Common myeloid progenitor, CD34-positive (primary cell): ENCODE measurements at regions not wholly inside any gene's neighbourhood (a gene's known extent, or its start where the extent isn't known, plus 50 kb on each side); places are given as distances from the start of the nearest gene placed in this dataset.
A peak's percentile ranks its signal among the peaks of the same experiment; 100 is the strongest.

ENCODE experiments used
- CTCF ChIA-PET: fragments of 350-600 bp; sonication (Branson Sonifier 250); formaldehyde crosslinking; loops from one replicate; lab custom pipeline; 2021; ENCODE audit warnings: antibody characterized with exemption; lab: Charles Lee
- POLR2A ChIA-PET: fragments of 350-600 bp; sonication (Branson Sonifier 250); formaldehyde crosslinking; loops from one replicate; lab custom pipeline; 2021; ENCODE audit warnings: antibody characterized with exemption; lab: Charles Lee
- DNase-seq, 3 donors: peaks; one replicate each; pipeline versions ENCODE4 v3.0.0 to v3.0.0-alpha.2; 2013
- H3K27ac ChIP-seq, 2 experiments: 1 replicate in 1 of 2; 2 replicates in 1 of 2; pipeline ENCODE4 v1.7.0; 2013; ENCODE audit warnings: inconsistent platforms in 2 of 2, low read length in 2 of 2, mild to moderate bottlenecking in 2 of 2, low read depth in 1 of 2, moderate library complexity in 1 of 2; ENCODE audit not compliant: severe bottlenecking in 2 of 2, insufficient read depth in 1 of 2, poor library complexity in 1 of 2
- H3K27me3 ChIP-seq, 5 experiments: replicated peaks in 2 of 5; 1 replicate in 3 of 5; 2 replicates in 2 of 5; pipeline versions ENCODE4 v1.6.1 to v1.7.0; 2013; ENCODE audit warnings: low read length in 4 of 5, mild to moderate bottlenecking in 2 of 5, moderate library complexity in 2 of 5, inconsistent platforms in 1 of 5; ENCODE audit not compliant: insufficient read depth in 5 of 5, control insufficient read depth in 4 of 5
- H3K36me3 ChIP-seq, 4 experiments: 1 replicate in 2 of 4; 2 replicates in 2 of 4; pipeline versions ENCODE4 v1.6.1 to v1.7.0; 2013; ENCODE audit warnings: low read length in 3 of 4, control low read depth in 1 of 4, mild to moderate bottlenecking in 1 of 4; ENCODE audit not compliant: control insufficient read depth in 4 of 4, insufficient read depth in 4 of 4
- H3K4me1 ChIP-seq, 4 experiments: 1 replicate in 3 of 4; 2 replicates in 1 of 4; pipeline versions ENCODE4 v1.6.1 to v1.7.1; 2013; ENCODE audit warnings: low read length in 3 of 4, mild to moderate bottlenecking in 3 of 4, control low read depth in 1 of 4, inconsistent platforms in 1 of 4, moderate library complexity in 1 of 4; ENCODE audit not compliant: control insufficient read depth in 4 of 4, insufficient read depth in 4 of 4; ENCODE audit errors: control extremely low read depth in 1 of 4
- H3K4me3 ChIP-seq, 7 experiments: 1 replicate in 4 of 7; 2 replicates in 3 of 7; pipeline versions ENCODE4 v1.5.1 to v1.7.0; 2013; ENCODE audit warnings: mild to moderate bottlenecking in 7 of 7, low read length in 6 of 7, moderate library complexity in 6 of 7, inconsistent platforms in 2 of 7, low read depth in 2 of 7, control low read depth in 1 of 7; ENCODE audit not compliant: insufficient read depth in 4 of 7, control insufficient read depth in 1 of 7; ENCODE audit errors: extremely low read depth in 1 of 7
- H3K9me3 ChIP-seq, 5 experiments: 1 replicate in 4 of 5; 2 replicates in 1 of 5; pipeline versions ENCODE4 v1.6.1 to v1.7.1; 2013; ENCODE audit warnings: low read length in 4 of 5, mild to moderate bottlenecking in 2 of 5, inconsistent platforms in 1 of 5, low read depth in 1 of 5, moderate library complexity in 1 of 5; ENCODE audit not compliant: control insufficient read depth in 4 of 5, insufficient read depth in 2 of 5; ENCODE audit errors: control extremely low read depth in 1 of 5
- WGBS: methylation state at CpG from one replicate; pipeline ENCODE4 v1.1.5; 2013; ENCODE audit not compliant: insufficient coverage; 5-methylcytosine and 5-hydroxymethylcytosine counted together

DNA sequence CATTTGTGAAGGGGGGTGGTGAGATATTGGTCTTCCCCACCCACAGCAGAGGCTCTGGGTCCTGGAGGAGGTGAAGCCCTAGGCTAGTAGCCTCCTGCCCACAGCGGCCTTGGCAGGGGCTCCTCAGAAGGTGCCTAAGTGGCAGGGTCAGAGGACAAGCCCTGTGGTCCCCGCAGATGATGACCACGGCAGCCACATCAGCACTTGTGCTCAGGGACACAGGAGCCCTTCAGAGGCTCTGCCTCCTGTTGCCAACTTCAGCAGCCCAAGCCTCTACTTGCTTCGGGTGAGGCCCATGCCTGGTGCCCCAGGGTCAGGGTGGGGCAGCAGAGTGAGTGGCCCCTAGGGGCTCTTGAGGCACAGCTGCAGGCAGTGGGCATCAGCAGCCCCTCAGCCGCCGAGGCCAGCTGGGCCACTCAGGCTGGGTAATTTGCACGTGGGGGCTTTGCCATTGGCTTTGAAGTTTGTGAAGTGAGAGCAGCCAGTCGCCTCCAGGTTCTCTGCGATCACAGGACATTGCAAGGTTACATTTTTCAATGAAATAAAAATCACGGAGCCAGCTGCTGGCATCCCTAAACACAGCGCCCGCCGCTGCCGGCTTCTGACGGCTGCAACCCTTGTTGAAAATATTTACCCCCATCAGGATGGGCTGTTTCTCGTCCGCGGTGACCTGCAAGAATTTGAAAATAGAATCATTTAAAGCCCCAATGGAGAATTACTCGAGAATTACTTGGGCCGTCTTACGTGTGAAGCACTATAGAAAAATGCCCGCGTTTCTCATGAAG is 108.5 kb downstream of the HMX1 start:
- WGBS, result 93% methylated on average over 20 of the region's 23 CpGs
- POLR2A ChIA-PET, result no interaction called here
- Histone ChIP-seq H3K4me1 (no peaks in the 10 kb centered on the region), H3K9me3 (no peaks in the 10 kb centered on the region), H3K4me3 (no peak overlapping the region), H3K36me3 (no peaks in the 10 kb centered on the region), H3K27ac (no peak overlapping the region), H3K27me3 (peaks cover 0 to 6% (median 4%) of the 10 kb centered on the region in 5 experiments)
- CTCF ChIA-PET, result no interaction called here
- DNase-seq, result no peak

DNA sequence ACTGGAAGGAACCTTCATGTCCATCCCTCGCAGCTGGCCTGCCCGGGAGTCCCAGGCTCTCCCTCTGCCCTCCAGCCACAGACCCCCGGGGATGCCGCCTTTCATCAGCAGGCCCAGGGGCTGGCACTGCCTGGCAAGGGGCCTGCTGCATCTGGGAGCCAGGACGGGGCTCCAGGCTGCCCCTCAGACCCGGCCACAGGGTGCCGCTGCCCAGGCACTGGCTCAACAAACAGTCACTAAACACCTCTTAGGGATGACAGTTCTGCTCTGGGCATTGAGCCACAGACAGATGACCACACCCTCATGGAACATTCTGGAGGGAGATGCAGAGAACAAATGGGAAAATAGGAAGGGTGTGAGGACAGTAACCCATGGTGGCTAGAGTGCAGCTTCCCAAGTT is 109.3 kb downstream of the HMX1 start:
- 96% methylated on average over 4 of the region's 7 CpGs for WGBS
- no peak overlapping the region for H3K27ac ChIP-seq
- H3K9me3 ChIP-seq, result no peaks in the 10 kb centered on the region
- ChIA-PET POLR2A (no interaction called here), CTCF (interaction anchor here (1.7 kb wide), 1 partner anchor 17 kb away, joined by 4 read pairs; no protein-coding TSS in a partner anchor)
- no peak overlapping the region for H3K4me3 ChIP-seq
- no peaks in the 10 kb centered on the region for H3K36me3 ChIP-seq
- no peaks in the 10 kb centered on the region for H3K4me1 ChIP-seq
- peaks cover 0 to 4% (median 4%) of the 10 kb centered on the region in 5 experiments for H3K27me3 ChIP-seq
- DNase-seq, result no peak

DNA sequence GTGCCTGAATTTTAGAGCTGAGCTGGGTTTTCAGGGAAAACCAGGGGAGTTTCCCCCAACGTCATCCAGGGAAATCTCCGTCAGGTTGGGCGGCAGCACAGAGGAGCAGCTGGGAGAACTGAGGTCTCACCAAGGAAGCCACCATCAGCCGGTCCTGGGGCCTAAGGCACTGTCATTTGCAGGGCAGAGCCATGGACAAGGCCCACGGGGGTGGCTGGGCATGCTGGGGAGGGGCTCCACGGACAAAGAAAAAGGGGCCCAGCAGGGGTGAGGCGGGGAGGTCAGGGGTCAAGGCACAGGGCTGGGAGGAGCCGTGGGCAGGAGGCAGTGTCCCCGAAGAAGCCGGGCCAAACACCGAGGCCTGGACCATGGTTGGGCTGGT is 109.8 kb downstream of the HMX1 start:
- no peak for DNase-seq
- Histone ChIP-seq H3K4me3 (no peak overlapping the region), H3K36me3 (no peaks in the 10 kb centered on the region), H3K9me3 (no peaks in the 10 kb centered on the region), H3K27me3 (peaks cover 0 to 5% (median 4%) of the 10 kb centered on the region in 5 experiments), H3K27ac (no peak overlapping the region), H3K4me1 (no peaks in the 10 kb centered on the region)
- ChIA-PET POLR2A (no interaction called here), CTCF (interaction anchor here (1.7 kb wide), 1 partner anchor 18 kb away, joined by 4 read pairs; no protein-coding TSS in a partner anchor)
- 80% methylated on average over 11 of the region's 11 CpGs for WGBS

DNA sequence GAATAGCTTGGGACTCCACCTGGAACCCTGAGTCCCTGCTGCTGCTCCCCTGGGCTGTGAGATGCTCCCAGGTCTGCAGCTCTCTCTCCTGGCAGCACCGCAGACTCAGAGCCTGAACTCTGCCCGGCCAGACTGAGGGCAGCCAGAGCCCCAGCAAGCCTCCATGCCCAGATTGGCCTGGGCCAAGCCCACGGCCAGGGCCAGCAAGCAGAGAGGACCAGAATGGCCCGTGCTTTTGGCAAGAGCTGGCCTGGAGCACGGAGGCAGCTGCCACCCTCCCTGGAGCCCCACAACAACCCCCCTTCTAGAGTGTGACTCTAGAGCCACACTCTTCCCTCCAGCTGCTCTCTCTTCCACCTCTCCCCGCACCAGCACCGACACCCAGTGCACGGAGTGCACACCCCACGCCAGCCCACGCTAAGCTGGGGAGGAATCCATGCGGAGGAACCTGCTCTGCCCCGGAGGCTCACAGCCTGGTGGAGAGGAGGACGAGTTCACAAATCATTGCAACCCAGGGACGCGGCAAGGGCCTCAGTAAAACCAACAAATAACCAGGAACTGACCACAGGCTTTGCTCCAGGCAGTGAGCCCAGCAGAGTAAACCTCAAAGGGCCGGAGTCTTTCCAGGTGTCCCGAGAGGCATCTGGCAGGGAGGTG is 110.3 kb downstream of the HMX1 start:
- Histone ChIP-seq H3K36me3 (no peaks in the 10 kb centered on the region), H3K27me3 (peaks cover 0 to 6% (median 4%) of the 10 kb centered on the region in 5 experiments), H3K4me1 (no peaks in the 10 kb centered on the region), H3K4me3 (no peak overlapping the region), H3K9me3 (no peaks in the 10 kb centered on the region), H3K27ac (no peak overlapping the region)
- 82% methylated on average over 13 of the region's 17 CpGs for WGBS
- ChIA-PET POLR2A (no interaction called here), CTCF (interaction anchor here (0.9 to 1.7 kb wide), 2 partner anchors 12 to 18 kb away, joined by 3 to 4 read pairs; no protein-coding TSS in a partner anchor)
- DNase-seq, result no peak

DNA sequence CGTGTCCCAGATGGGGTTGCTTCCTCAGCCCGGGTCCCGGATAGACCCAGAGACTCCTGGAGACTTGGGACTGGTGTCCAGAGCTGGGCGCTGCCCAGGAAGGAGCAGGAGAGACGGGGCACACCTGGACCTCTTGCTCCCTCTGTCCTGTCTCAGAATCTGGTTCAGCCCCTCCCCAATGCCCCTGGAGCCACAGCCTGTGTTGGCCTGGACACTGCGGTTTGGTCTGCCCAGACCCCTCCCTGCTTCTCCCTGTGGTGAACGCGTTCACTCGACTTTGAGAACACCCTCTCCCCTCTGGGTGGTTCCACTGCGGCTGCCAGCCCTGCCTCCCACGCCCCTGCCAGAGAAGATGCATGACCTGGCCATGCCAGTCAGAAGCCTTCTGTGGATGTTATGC is 111.1 kb downstream of the HMX1 start:
- CTCF ChIA-PET, result interaction anchor here (0.9 kb wide), 1 partner anchor 11 kb away, joined by 3 read pairs; no protein-coding TSS in a partner anchor
- DNase-seq, result no peak
- POLR2A ChIA-PET, result no interaction called here
- Histone ChIP-seq H3K9me3 (no peaks in the 10 kb centered on the region), H3K27ac (no peak overlapping the region), H3K4me3 (no peak overlapping the region), H3K27me3 (peaks cover 0 to 6% (median 2%) of the 10 kb centered on the region in 5 experiments), H3K36me3 (no peaks in the 10 kb centered on the region), H3K4me1 (no peaks in the 10 kb centered on the region)
- 81% methylated on average over 10 of the region's 11 CpGs for WGBS

DNA sequence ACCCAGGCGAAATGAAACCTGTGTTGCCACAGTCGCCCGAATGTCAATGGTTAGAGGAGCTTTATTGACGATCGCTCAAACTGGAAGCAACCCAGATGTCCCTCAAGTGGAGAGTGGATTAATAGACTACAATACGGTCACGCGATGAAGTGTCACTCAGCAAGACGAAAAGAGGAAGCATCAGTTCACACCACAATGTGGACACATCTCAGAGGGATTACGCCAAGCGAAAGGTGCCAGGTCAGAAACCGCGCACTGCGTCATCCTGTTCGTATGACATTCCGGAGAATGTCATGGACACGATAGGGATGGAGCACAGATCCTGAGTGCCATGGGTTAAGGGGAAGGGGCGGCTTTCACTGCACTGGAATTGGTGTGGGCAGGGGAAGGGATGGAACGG is 111.7 kb downstream of the HMX1 start:
- Histone ChIP-seq H3K36me3 (no peaks in the 10 kb centered on the region), H3K27ac (no peak overlapping the region), H3K4me1 (no peaks in the 10 kb centered on the region), H3K4me3 (no peak overlapping the region), H3K9me3 (peaks cover 0 to under 1% (median 0%) of the 10 kb centered on the region in 5 experiments), H3K27me3 (peaks cover 0 to 6% (median under 1%) of the 10 kb centered on the region in 5 experiments)
- POLR2A ChIA-PET, result no interaction called here
- 73% methylated on average over 17 of the region's 19 CpGs for WGBS
- DNase-seq, result peak in 2 of 3 donors; percentile 7 to 11
- CTCF ChIA-PET, result no interaction called here

DNA sequence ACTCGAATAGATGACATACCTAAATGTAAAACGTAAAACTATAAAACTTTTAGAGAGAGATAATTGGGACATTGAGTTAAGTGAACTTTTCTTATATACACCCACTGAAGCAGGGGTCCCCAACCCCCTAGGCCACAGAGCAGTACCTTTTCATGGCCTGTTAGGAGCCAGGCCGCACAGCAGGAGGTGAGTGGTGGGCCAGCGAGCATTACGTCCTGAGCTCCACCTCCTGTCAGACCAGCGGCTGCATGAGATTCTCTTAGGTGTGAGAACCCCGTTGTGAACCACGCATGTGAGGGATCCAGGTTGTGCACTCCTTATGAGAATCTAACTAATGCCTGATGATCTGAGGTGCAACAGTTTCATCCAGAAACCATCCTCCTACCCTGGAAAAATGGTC is 114.8 kb downstream of the HMX1 start:
- ChIA-PET CTCF (no interaction called here), POLR2A (no interaction called here)
- 86% methylated on average over 6 of the region's 8 CpGs for WGBS
- H3K27me3 ChIP-seq, result peaks cover 0 to 17% (median 3%) of the 10 kb centered on the region in 5 experiments
- H3K36me3 ChIP-seq, result no peaks in the 10 kb centered on the region
- peaks cover 0 to 4% (median 0%) of the 10 kb centered on the region in 5 experiments for H3K9me3 ChIP-seq
- no peak overlapping the region for H3K27ac ChIP-seq
- no peaks in the 10 kb centered on the region for H3K4me1 ChIP-seq
- no peak for DNase-seq
- H3K4me3 ChIP-seq, result no peak overlapping the region
